Heart right ventricle (tissue), 16 donors: ENCODE measurements at regions not wholly inside any gene's neighbourhood (a gene's known extent, or its start where the extent isn't known, plus 50 kb on each side); places are given as distances from the start of the nearest gene placed in this dataset.

Source experiments
- ATAC-seq, 8 donors: fragments of 200-7000 bp; cut with Tn5 transposase; one replicate each; pipeline ENCODE4 v1.9.1; 2020; ENCODE audit warnings: mild to moderate bottlenecking in 8 of 8, moderate library complexity in 8 of 8, moderate number of reproducible peaks in 1 of 8
- DNase-seq, 2 donors: peaks; one replicate each; pipeline ENCODE4 v3.0.0-alpha.2; 2020
- H3K27ac ChIP-seq, 10 donors: fragments of 200-600 bp; sonication (generic) in 2 of 10; one replicate each; pipeline versions ENCODE4 v1.5.0 to v1.8.0; 2020 to 2022; ENCODE audit warnings: mild to moderate bottlenecking in 3 of 10
- H3K27me3 ChIP-seq, 7 donors: fragments of 200-600 bp; one replicate each; pipeline ENCODE4 v1.8.0; 2021 to 2022; ENCODE audit warnings: mild to moderate bottlenecking in 2 of 7
- H3K36me3 ChIP-seq, 9 donors: fragments of 200-600 bp; sonication (generic) in 1 of 9; one replicate each; pipeline versions ENCODE4 v1.5.0 to v1.8.0; 2020 to 2022; ENCODE audit warnings: mild to moderate bottlenecking in 2 of 9
- H3K4me1 ChIP-seq, 9 donors: fragments of 200-600 bp; sonication (generic) in 1 of 9; one replicate each; pipeline versions ENCODE4 v1.5.0 to v1.8.0; 2020 to 2022; ENCODE audit warnings: mild to moderate bottlenecking in 4 of 9
- H3K4me3 ChIP-seq, 10 donors: fragments of 200-600 bp; sonication (generic) in 2 of 10; one replicate each; pipeline versions ENCODE4 v1.5.0 to v1.8.0; 2020 to 2022; ENCODE audit warnings: mild to moderate bottlenecking in 7 of 10, moderate library complexity in 2 of 10
- H3K9me3 ChIP-seq, 11 donors: fragments of 200-600 bp in 10 of 11; sonication (generic) in 2 of 11; one replicate each; pipeline versions ENCODE4 v1.5.0 to v1.8.0; 2013 to 2022; ENCODE audit warnings: mild to moderate bottlenecking in 2 of 11, control low read depth in 1 of 11, moderate library complexity in 1 of 11
- CTCF ChIP-seq, 9 donors: fragments of 200-600 bp; sonication (generic) in 2 of 9; IDR thresholded peaks; one replicate each; pipeline versions ENCODE4 v1.5.0 to v1.8.0; 2021 to 2022; ENCODE audit warnings: antibody characterized with exemption in 9 of 9, mild to moderate bottlenecking in 5 of 9, moderate library complexity in 1 of 9
- WGBS, 2 donors: extraction: QIAGEN DNeasy Blood & Tissue Kit; methylation state at CpG; one replicate each; pipeline ENCODE4 v1.1.7; 2013; ENCODE audit warnings: inconsistent platforms in 1 of 2; 5-methylcytosine and 5-hydroxymethylcytosine counted together
- intact Hi-C, 10 donors: fragments of 100-400 bp; cut with DNase I; formaldehyde crosslinking; loops; one replicate each; pipeline versions ENCODE4 v1.11.1 to v1.14.2; 2022
- donor health status: Arrhythmogenic right ventricular cardiomyopathy.
- donor health status: ischemic (EF 13 %, LVEDD 7.1; RV severe dilation, severe dysfunction).
- donor health status: healthy with polysubstance abuse.
- donor health status: DM: no; HTN: yes; CAD: no.
- donor health status: DM: no; HTN: no; CAD: no.
- donor health status: ischemic (EF 25% LVEDD 6.9; RV normal size, moderate dysfunction).
- donor health status: ischemic (EF 25% LVEDD 5.7; RV mildly dilated, moderate dysfunction).
- donor health status: healthy.
- donor health status: DM: yes; HTN: yes; CAD: no.
- donor health status: Ischemic cardiomyopathy.
- donor health status: ischemic (EF 35%, LVEDD 5.7; RV mildly dilated, moderate dysfunction).
- donor health status: nonischemic (EF 11% LVEDD 7.7; RV severe dilation, severe dysfunction).
- donor health status: DM: yes; HTN: yes; CAD: no.
- donor health status: PGD.
- donor health status: ischemic (EF 29% LVEDD 5.4; RV normal size, mild dysfunction).
- donor health status: nonischemic (EF 23%, LVEDD 6.1; RV moderate dilation, normal function).

- no peaks in the 10 kb centered on the region for H3K9me3 ChIP-seq
- H3K27ac ChIP-seq = no peak overlapping the region
- H3K4me1 ChIP-seq = no peaks in the 10 kb centered on the region
- ATAC-seq (no peak), DNase-seq (no peak)
- no peak overlapping the region for H3K4me3 ChIP-seq
- WGBS, 2 donors = 63 to 69% methylated on average over 1 of the region's 1 CpG
- H3K36me3 ChIP-seq = no peaks in the 10 kb centered on the region
- peak in 5 of 9 donors; percentile 15 to 42 (median 23) for TF ChIP-seq CTCF (IDR thresholded peaks at IDR 0.05)
- intact Hi-C loops = no loop called here
- H3K27me3 ChIP-seq = no peaks in the 10 kb centered on the region
Measured at GRCh38 chr14:86462193-86462753, 932.3 kb downstream of the FLRT2 start.

GRCh38 chr14:86457481-86458135 lies 927.7 kb downstream of the FLRT2 start:
- H3K27me3 ChIP-seq = no peaks in the 10 kb centered on the region
- peaks cover 0 to 6% (median 0%) of the 10 kb centered on the region in 11 donors for H3K9me3 ChIP-seq
- DNase-seq (no peak), ATAC-seq (no peak)
- H3K36me3 ChIP-seq = no peaks in the 10 kb centered on the region
- no peak overlapping the region for H3K27ac ChIP-seq
- intact Hi-C loops = no loop called here
- no peaks in the 10 kb centered on the region for H3K4me1 ChIP-seq
- H3K4me3 ChIP-seq = no peak overlapping the region
- TF ChIP-seq CTCF (IDR thresholded peaks at IDR 0.05) = no peak
- 90 to 93% methylated on average over 2 of the region's 2 CpGs for WGBS, 2 donors

- no peak for ATAC-seq
- WGBS, 2 donors = 40 to 49% methylated on average over 1 of the region's 1 CpG
Measured at GRCh38 chr14:86450085-86450484, 920.1 kb downstream of the FLRT2 start.

GRCh38 chr14:86442135-86442534 lies 912.2 kb downstream of the FLRT2 start:
- WGBS, 2 donors = 87 to 93% methylated on average over 8 of the region's 8 CpGs
- H3K27ac ChIP-seq = no peak overlapping the region
- no peak overlapping the region for H3K4me3 ChIP-seq
- DNase-seq (no peak), ATAC-seq (no peak)
- peaks cover 0 to 3% (median 0%) of the 10 kb centered on the region in 11 donors for H3K9me3 ChIP-seq
- H3K36me3 ChIP-seq = no peaks in the 10 kb centered on the region
- no peaks in the 10 kb centered on the region for H3K4me1 ChIP-seq
- intact Hi-C loops = no loop called here
- H3K27me3 ChIP-seq = no peaks in the 10 kb centered on the region
- no peak for TF ChIP-seq CTCF (IDR thresholded peaks at IDR 0.05)

More at GRCh38 chr14:86450085-86450484, 920.1 kb downstream of the FLRT2 start:
- Histone ChIP-seq H3K4me1 (no peaks in the 10 kb centered on the region), H3K9me3 (peaks cover 0 to 6% (median 0%) of the 10 kb centered on the region in 11 donors), H3K27me3 (no peaks in the 10 kb centered on the region), H3K27ac (no peak overlapping the region), H3K4me3 (no peak overlapping the region), H3K36me3 (no peaks in the 10 kb centered on the region)
- TF ChIP-seq CTCF (IDR thresholded peaks at IDR 0.05) = no peak
- intact Hi-C loops = no loop called here
- peak in 1 of 2 donors; percentile 4 for DNase-seq
